ENCODE measurements at regions not wholly inside any gene's neighbourhood (a gene's known extent, or its start where the extent isn't known, plus 50 kb on each side); places are given as distances from the start of the nearest gene placed in this dataset.

GRCh38 chr17:69909389-69909788 lies 165.6 kb upstream of the KCNJ16 start:
- no peak overlapping the region for H3K27ac ChIP-seq
- TF ChIP-seq, protein P1, sequence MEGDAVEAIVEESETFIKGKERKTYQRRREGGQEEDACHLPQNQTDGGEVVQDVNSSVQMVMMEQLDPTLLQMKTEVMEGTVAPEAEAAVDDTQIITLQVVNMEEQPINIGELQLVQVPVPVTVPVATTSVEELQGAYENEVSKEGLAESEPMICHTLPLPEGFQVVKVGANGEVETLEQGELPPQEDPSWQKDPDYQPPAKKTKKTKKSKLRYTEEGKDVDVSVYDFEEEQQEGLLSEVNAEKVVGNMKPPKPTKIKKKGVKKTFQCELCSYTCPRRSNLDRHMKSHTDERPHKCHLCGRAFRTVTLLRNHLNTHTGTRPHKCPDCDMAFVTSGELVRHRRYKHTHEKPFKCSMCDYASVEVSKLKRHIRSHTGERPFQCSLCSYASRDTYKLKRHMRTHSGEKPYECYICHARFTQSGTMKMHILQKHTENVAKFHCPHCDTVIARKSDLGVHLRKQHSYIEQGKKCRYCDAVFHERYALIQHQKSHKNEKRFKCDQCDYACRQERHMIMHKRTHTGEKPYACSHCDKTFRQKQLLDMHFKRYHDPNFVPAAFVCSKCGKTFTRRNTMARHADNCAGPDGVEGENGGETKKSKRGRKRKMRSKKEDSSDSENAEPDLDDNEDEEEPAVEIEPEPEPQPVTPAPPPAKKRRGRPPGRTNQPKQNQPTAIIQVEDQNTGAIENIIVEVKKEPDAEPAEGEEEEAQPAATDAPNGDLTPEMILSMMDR (IDR thresholded peaks at IDR 0.05), result no peak
- intact Hi-C loops (cut with DNase I), result no loop called here
- no peaks in the 10 kb centered on the region for H3K4me1 ChIP-seq
- H3K9me3 ChIP-seq, result no peaks in the 10 kb centered on the region
- no peak overlapping the region for H3K4me3 ChIP-seq
- H3K27me3 ChIP-seq (ENCODE audit: low read depth), result no peaks in the 10 kb centered on the region
- ATAC-seq, result no peak
- H3K36me3 ChIP-seq, result no peaks in the 10 kb centered on the region
- no peak for DNase-seq

- intact Hi-C loops (cut with DNase I), result no loop called here
- H3K4me1 ChIP-seq, result no peaks in the 10 kb centered on the region
- ATAC-seq, result no peak
- H3K36me3 ChIP-seq, result no peaks in the 10 kb centered on the region
- TF ChIP-seq, protein P1 (IDR thresholded peaks at IDR 0.05), result no peak
- H3K27ac ChIP-seq, result no peak overlapping the region
- H3K9me3 ChIP-seq, result no peaks in the 10 kb centered on the region
- no peak overlapping the region for H3K4me3 ChIP-seq
- H3K27me3 ChIP-seq (ENCODE audit: low read depth), result no peaks in the 10 kb centered on the region
- no peak for DNase-seq
These were observed 162.2 kb upstream of the KCNJ16 start for GRCh38 chr17:69912805-69913204.

DNA sequence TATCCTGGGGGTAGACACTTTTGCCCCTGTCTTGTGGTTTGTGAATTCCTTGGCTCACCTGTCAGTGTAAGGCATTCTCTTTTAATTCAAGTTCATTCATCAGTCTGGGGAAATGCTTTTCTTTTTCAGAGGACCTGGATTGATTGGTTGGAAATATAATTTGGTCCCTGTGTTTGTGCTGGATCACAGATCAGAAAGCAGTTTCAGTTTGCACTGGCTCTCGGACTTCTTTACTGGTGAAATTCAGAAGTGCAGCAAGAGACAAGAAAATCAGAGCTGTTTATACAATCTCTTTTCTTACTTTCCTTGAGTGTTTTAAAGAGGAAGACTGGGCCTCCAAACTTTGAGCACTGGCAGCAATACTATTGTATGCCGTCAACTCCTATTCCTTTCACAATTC lies 161.8 kb upstream of the KCNJ16 start:
- TF ChIP-seq, protein P1 (IDR thresholded peaks at IDR 0.05), result no peak
- H3K36me3 ChIP-seq, result no peaks in the 10 kb centered on the region
- no peak for ATAC-seq
- intact Hi-C loops (cut with DNase I), result no loop called here
- H3K27ac ChIP-seq, result no peak overlapping the region
- H3K4me1 ChIP-seq, result no peaks in the 10 kb centered on the region
- DNase-seq, result no peak
- H3K4me3 ChIP-seq, result no peak overlapping the region
- H3K27me3 ChIP-seq (ENCODE audit: low read depth), result no peaks in the 10 kb centered on the region
- H3K9me3 ChIP-seq, result no peaks in the 10 kb centered on the region

- DNase-seq, result no peak
- no peaks in the 10 kb centered on the region for H3K9me3 ChIP-seq
- H3K36me3 ChIP-seq, result no peaks in the 10 kb centered on the region
- H3K27me3 ChIP-seq (ENCODE audit: low read depth), result no peaks in the 10 kb centered on the region
- no peaks in the 10 kb centered on the region for H3K4me1 ChIP-seq
- TF ChIP-seq, protein P1 (IDR thresholded peaks at IDR 0.05), result no peak
- H3K27ac ChIP-seq, result no peak overlapping the region
- ATAC-seq, result no peak
- no peak overlapping the region for H3K4me3 ChIP-seq
- intact Hi-C loops (cut with DNase I), result no loop called here
These were observed 161.4 kb upstream of the KCNJ16 start for GRCh38 chr17:69913616-69914015.

- H3K36me3 ChIP-seq, result no peaks in the 10 kb centered on the region
- intact Hi-C loops (cut with DNase I), result no loop called here
- H3K27ac ChIP-seq, result no peak overlapping the region
- H3K4me3 ChIP-seq, result no peak overlapping the region
- H3K27me3 ChIP-seq (ENCODE audit: low read depth), result no peaks in the 10 kb centered on the region
- ATAC-seq, result no peak
- TF ChIP-seq, protein P1 (IDR thresholded peaks at IDR 0.05), result no peak
- DNase-seq, result no peak
- H3K4me1 ChIP-seq, result no peaks in the 10 kb centered on the region
- H3K9me3 ChIP-seq, result no peaks in the 10 kb centered on the region
These were observed 160.5 kb upstream of the KCNJ16 start for GRCh38 chr17:69914520-69914919.

DNA sequence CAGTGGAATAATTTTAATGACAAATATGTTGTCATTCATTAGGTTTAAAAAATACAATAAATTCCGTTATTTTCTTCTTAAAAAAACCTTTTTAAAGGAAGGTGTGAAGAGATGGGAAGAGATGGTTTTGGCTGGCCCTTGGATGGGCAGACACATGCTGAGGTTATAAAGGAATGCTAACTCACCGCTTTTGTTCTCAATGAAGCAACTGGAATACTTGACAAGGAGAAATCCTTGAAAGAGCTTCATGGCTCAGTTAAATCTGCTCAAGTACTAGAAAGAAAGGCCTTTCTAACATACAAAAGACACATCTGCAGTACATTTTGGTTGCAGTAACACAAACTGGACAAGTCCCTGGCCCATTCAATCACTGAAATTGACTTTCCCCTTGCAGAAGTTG lies 158.3 kb upstream of the KCNJ16 start:
- Histone ChIP-seq H3K4me1 (no peaks in the 10 kb centered on the region), H3K9me3 (no peaks in the 10 kb centered on the region), H3K27me3 (ENCODE audit: low read depth) (no peaks in the 10 kb centered on the region), H3K27ac (no peak overlapping the region), H3K36me3 (no peaks in the 10 kb centered on the region), H3K4me3 (no peak overlapping the region)
- DNase-seq, result no peak
- TF ChIP-seq, protein P1 (IDR thresholded peaks at IDR 0.05), result no peak
- no peak for ATAC-seq
- intact Hi-C loops (cut with DNase I), result no loop called here

Measured in lower lobe of right lung (tissue), 2 donors.